Activated CD8-positive, alpha-beta memory T cell treated with anti-CD3 and anti-CD28 coated beads for 36 hours (primary cell): ENCODE measurements at regions not wholly inside any gene's neighbourhood (a gene's known extent, or its start where the extent isn't known, plus 50 kb on each side); places are given as distances from the start of the nearest gene placed in this dataset.

Source experiments
- CTCF ChIA-PET: fragments of 350-600 bp; sonication (Branson Sonifier 250); formaldehyde crosslinking; loops from one replicate; lab custom pipeline; 2021; ENCODE audit warnings: antibody characterized with exemption; lab: Charles Lee
- POLR2A ChIA-PET: fragments of 350-600 bp; sonication (Branson Sonifier 250); formaldehyde crosslinking; loops from one replicate; lab custom pipeline; 2021; ENCODE audit warnings: antibody characterized with exemption; lab: Charles Lee

- ChIA-PET POLR2A (no interaction called here), CTCF (no interaction called here)
These were observed 757.1 kb downstream of the SORCS3 start for GRCh38 chr10:105398202-105398601.

GRCh38 chr10:105391670-105392351 lies 750.7 kb downstream of the SORCS3 start:
- ChIA-PET POLR2A (no interaction called here), CTCF (no interaction called here)

- POLR2A ChIA-PET, result no interaction called here
- CTCF ChIA-PET, result no interaction called here
These were observed 746.9 kb downstream of the SORCS3 start for GRCh38 chr10:105387971-105388370.

- POLR2A ChIA-PET, result no interaction called here
- CTCF ChIA-PET, result no interaction called here
These were observed 742.9 kb downstream of the SORCS3 start for GRCh38 chr10:105383978-105384377.

- POLR2A ChIA-PET, result no interaction called here
- CTCF ChIA-PET, result no interaction called here
These were observed 729.6 kb downstream of the SORCS3 start for GRCh38 chr10:105370692-105371091.

GRCh38 chr10:105359708-105360107 lies 718.6 kb downstream of the SORCS3 start:
- POLR2A ChIA-PET, result no interaction called here
- CTCF ChIA-PET, result no interaction called here

- ChIA-PET POLR2A (no interaction called here), CTCF (no interaction called here)
These were observed 717.8 kb downstream of the SORCS3 start for GRCh38 chr10:105358911-105359310.

GRCh38 chr10:105356626-105357025 lies 715.5 kb downstream of the SORCS3 start:
- CTCF ChIA-PET, result no interaction called here
- POLR2A ChIA-PET, result no interaction called here

- POLR2A ChIA-PET, result no interaction called here
- CTCF ChIA-PET, result no interaction called here
These were observed 712.9 kb downstream of the SORCS3 start for GRCh38 chr10:105354010-105354409.

- ChIA-PET CTCF (no interaction called here), POLR2A (no interaction called here)
These were observed 711.7 kb downstream of the SORCS3 start for GRCh38 chr10:105352827-105353226.

- CTCF ChIA-PET, result no interaction called here
- POLR2A ChIA-PET, result no interaction called here
These were observed 711.2 kb downstream of the SORCS3 start for GRCh38 chr10:105352281-105352680.

GRCh38 chr10:105351187-105351586 lies 710.1 kb downstream of the SORCS3 start:
- ChIA-PET POLR2A (no interaction called here), CTCF (no interaction called here)

- POLR2A ChIA-PET, result no interaction called here
- CTCF ChIA-PET, result interaction anchor here (0.7 kb wide), 1 partner anchor 284 kb away, joined by 4 read pairs; no protein-coding TSS in a partner anchor
These were observed 706.4 kb downstream of the SORCS3 start for GRCh38 chr10:105347487-105347886.

- POLR2A ChIA-PET, result no interaction called here
- CTCF ChIA-PET, result no interaction called here
These were observed 701.5 kb downstream of the SORCS3 start for GRCh38 chr10:105342606-105343005.

- ChIA-PET POLR2A (no interaction called here), CTCF (no interaction called here)
These were observed 698.6 kb downstream of the SORCS3 start for GRCh38 chr10:105339669-105340068.

- POLR2A ChIA-PET, result no interaction called here
These were observed 687.5 kb downstream of the SORCS3 start for GRCh38 chr10:105328503-105329133.

More at GRCh38 chr10:105328503-105329133, 687.5 kb downstream of the SORCS3 start:
- CTCF ChIA-PET, result interaction anchor here (0.6 kb wide), 1 partner anchor 839 kb away, joined by 3 read pairs; no protein-coding TSS in a partner anchor
